ENCODE measurements at regions not wholly inside any gene's neighbourhood (a gene's known extent, or its start where the extent isn't known, plus 50 kb on each side); places are given as distances from the start of the nearest gene placed in this dataset.

- ATAC-seq (no peak), DNase-seq (no peak)
- Histone ChIP-seq H3K4me1 (no peaks in the 10 kb centered on the region), H3K36me3 (no peaks in the 10 kb centered on the region), H3K9me3 (no peaks in the 10 kb centered on the region), H3K27ac (no peak overlapping the region), H3K4me3 (no peak overlapping the region), H3K27me3 (no peaks in the 10 kb centered on the region)
- TF ChIP-seq, protein P1, sequence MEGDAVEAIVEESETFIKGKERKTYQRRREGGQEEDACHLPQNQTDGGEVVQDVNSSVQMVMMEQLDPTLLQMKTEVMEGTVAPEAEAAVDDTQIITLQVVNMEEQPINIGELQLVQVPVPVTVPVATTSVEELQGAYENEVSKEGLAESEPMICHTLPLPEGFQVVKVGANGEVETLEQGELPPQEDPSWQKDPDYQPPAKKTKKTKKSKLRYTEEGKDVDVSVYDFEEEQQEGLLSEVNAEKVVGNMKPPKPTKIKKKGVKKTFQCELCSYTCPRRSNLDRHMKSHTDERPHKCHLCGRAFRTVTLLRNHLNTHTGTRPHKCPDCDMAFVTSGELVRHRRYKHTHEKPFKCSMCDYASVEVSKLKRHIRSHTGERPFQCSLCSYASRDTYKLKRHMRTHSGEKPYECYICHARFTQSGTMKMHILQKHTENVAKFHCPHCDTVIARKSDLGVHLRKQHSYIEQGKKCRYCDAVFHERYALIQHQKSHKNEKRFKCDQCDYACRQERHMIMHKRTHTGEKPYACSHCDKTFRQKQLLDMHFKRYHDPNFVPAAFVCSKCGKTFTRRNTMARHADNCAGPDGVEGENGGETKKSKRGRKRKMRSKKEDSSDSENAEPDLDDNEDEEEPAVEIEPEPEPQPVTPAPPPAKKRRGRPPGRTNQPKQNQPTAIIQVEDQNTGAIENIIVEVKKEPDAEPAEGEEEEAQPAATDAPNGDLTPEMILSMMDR (IDR thresholded peaks at IDR 0.05): no peak
- intact Hi-C loops (cut with DNase I): no loop called here
- 74 to 85% methylated on average over 4 of the region's 4 CpGs for WGBS, 2 donors
Observed at GRCh38 chr6:8758412-8758811, 323.1 kb upstream of the SLC35B3 start.

- no peak for ATAC-seq
- no peaks in the 10 kb centered on the region for H3K9me3 ChIP-seq
- no peaks in the 10 kb centered on the region for H3K4me1 ChIP-seq
- no peaks in the 10 kb centered on the region for H3K27me3 ChIP-seq
- 70 to 80% methylated on average over 4 of the region's 4 CpGs for WGBS, 2 donors
- no peaks in the 10 kb centered on the region for H3K36me3 ChIP-seq
- no peak overlapping the region for H3K27ac ChIP-seq
- TF ChIP-seq, protein P1 (IDR thresholded peaks at IDR 0.05): no peak
- no peak overlapping the region for H3K4me3 ChIP-seq
- intact Hi-C loops (cut with DNase I): no loop called here
- DNase-seq: no peak
Observed at GRCh38 chr6:8750627-8751026, 315.3 kb upstream of the SLC35B3 start.

DNA sequence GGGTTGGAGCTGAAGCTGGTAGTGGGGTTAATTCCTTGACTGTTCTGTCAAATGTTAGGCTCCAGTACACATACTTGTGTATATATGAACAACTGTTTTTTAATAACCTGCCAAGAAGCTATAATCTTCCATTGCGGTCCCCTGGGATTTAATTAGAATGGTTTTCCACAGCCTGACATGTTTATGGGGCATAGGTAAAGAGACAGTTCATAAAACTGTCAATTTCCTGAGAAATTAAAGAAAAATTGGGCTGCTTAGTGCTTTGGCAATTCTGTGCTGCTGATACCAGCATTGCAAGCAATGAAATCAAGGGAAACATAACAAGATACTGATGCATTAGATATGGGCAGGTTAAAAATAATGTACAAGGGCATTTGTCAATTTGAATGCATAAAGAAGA lies 314.1 kb upstream of the SLC35B3 start:
- DNase-seq (no peak), ATAC-seq (no peak)
- Histone ChIP-seq H3K27ac (no peak overlapping the region), H3K27me3 (no peaks in the 10 kb centered on the region), H3K36me3 (no peaks in the 10 kb centered on the region), H3K9me3 (no peaks in the 10 kb centered on the region), H3K4me1 (no peaks in the 10 kb centered on the region), H3K4me3 (no peak overlapping the region)
- TF ChIP-seq, protein P1 (IDR thresholded peaks at IDR 0.05): no peak
- intact Hi-C loops (cut with DNase I): no loop called here
- 82 to 84% methylated on average over 1 of the region's 1 CpG for WGBS, 2 donors

GRCh38 chr6:8743170-8743745 lies 307.9 kb upstream of the SLC35B3 start:
- H3K27ac ChIP-seq: no peak overlapping the region
- TF ChIP-seq, protein P1 (IDR thresholded peaks at IDR 0.05): peak in 1 of 9 donors; percentile 13
- peaks cover 0 to 24% (median 0%) of the 10 kb centered on the region in 11 donors for H3K9me3 ChIP-seq
- intact Hi-C loops (cut with DNase I): no loop called here
- DNase-seq (no peak), ATAC-seq (no peak)
- peak overlapping the region in 3 of 10 donors; percentile 23 to 32 (median 23) for H3K4me3 ChIP-seq
- no peaks in the 10 kb centered on the region for H3K27me3 ChIP-seq
- WGBS, 2 donors: 67 to 71% methylated on average over 5 of the region's 5 CpGs
- no peaks in the 10 kb centered on the region for H3K36me3 ChIP-seq
- H3K4me1 ChIP-seq: no peaks in the 10 kb centered on the region
